ENCODE measurements at regions not wholly inside any gene's neighbourhood (a gene's known extent, or its start where the extent isn't known, plus 50 kb on each side); places are given as distances from the start of the nearest gene placed in this dataset.

- Histone ChIP-seq H3K4me3 (no peak overlapping the region), H3K27me3 (no peaks in the 10 kb centered on the region), H3K36me3 (no peaks in the 10 kb centered on the region), H3K4me1 (peaks cover 0 to 8% (median 4%) of the 10 kb centered on the region in 4 donors), H3K27ac (no peak overlapping the region), H3K9me3 (no peaks in the 10 kb centered on the region)
- intact Hi-C loops (cut with DNase I): no loop called here
- TF ChIP-seq EP300 (IDR thresholded peaks at IDR 0.05) (no peak), POLR2A (IDR thresholded peaks at IDR 0.05) (no peak), CTCF (IDR thresholded peaks at IDR 0.05) (no peak), POLR2AphosphoS5 (IDR thresholded peaks at IDR 0.05) (no peak)
- WGBS, 2 donors: 46 to 78% methylated on average over 2 of the region's 2 CpGs
- DNase-seq: no peak
These were observed 233.9 kb upstream of the CACNA2D1 start for GRCh38 chr7:82677493-82677892.

- intact Hi-C loops (cut with DNase I): no loop called here
- peaks cover 0 to 10% (median 8%) of the 10 kb centered on the region in 4 donors for H3K4me1 ChIP-seq
- WGBS, 2 donors: 65 to 74% methylated on average over 5 of the region's 5 CpGs
- no peak for TF ChIP-seq POLR2AphosphoS5 (IDR thresholded peaks at IDR 0.05)
- TF ChIP-seq POLR2A (IDR thresholded peaks at IDR 0.05): no peak
- no peak for TF ChIP-seq EP300 (IDR thresholded peaks at IDR 0.05)
- no peak for TF ChIP-seq CTCF (IDR thresholded peaks at IDR 0.05)
- no peak for DNase-seq
- H3K4me3 ChIP-seq: no peak overlapping the region
- H3K27me3 ChIP-seq: no peaks in the 10 kb centered on the region
- H3K27ac ChIP-seq: no peak overlapping the region
- H3K36me3 ChIP-seq: no peaks in the 10 kb centered on the region
- H3K9me3 ChIP-seq: no peaks in the 10 kb centered on the region
These were observed 233.3 kb upstream of the CACNA2D1 start for GRCh38 chr7:82676777-82677463.

- H3K4me3 ChIP-seq: no peak overlapping the region
- H3K36me3 ChIP-seq: no peaks in the 10 kb centered on the region
- intact Hi-C loops (cut with DNase I): no loop called here
- TF ChIP-seq CTCF (IDR thresholded peaks at IDR 0.05) (no peak), EP300 (IDR thresholded peaks at IDR 0.05) (no peak), POLR2A (IDR thresholded peaks at IDR 0.05) (no peak), POLR2AphosphoS5 (IDR thresholded peaks at IDR 0.05) (no peak)
- H3K27me3 ChIP-seq: no peaks in the 10 kb centered on the region
- H3K27ac ChIP-seq: no peak overlapping the region
- 78 to 81% methylated on average over 2 of the region's 2 CpGs for WGBS, 2 donors
- H3K4me1 ChIP-seq: peaks cover 0 to 17% (median 12%) of the 10 kb centered on the region in 4 donors
- no peaks in the 10 kb centered on the region for H3K9me3 ChIP-seq
- no peak for DNase-seq
These were observed 231.8 kb upstream of the CACNA2D1 start for GRCh38 chr7:82675396-82675795.

DNA sequence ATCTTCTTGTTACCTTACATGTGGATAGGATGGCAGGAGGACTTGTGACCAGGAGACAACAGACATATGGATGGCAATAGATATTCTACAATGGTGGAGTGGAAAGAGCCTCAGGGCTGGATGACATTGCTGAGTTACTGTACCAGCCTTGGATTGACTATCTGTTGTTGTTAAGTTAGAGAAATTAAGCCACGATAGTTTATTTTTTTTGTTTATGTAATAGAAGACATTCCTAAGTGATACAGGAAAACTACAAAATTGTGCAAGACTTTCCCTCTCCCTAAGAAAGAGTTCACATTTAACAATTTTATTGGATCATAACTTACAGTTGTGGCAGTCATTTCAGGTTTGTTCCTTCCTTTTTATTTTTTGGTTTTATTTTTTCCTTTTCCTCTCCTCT, 230.7 kb upstream of the CACNA2D1 start:
- WGBS, 2 donors: 49 to 76% methylated on average over 1 of the region's 1 CpG
- Histone ChIP-seq H3K9me3 (no peaks in the 10 kb centered on the region), H3K27me3 (no peaks in the 10 kb centered on the region), H3K4me3 (no peak overlapping the region), H3K27ac (no peak overlapping the region), H3K4me1 (peaks cover 0 to 17% (median 12%) of the 10 kb centered on the region in 4 donors), H3K36me3 (no peaks in the 10 kb centered on the region)
- DNase-seq: no peak
- intact Hi-C loops (cut with DNase I): no loop called here
- TF ChIP-seq EP300 (IDR thresholded peaks at IDR 0.05): no peak

DNA sequence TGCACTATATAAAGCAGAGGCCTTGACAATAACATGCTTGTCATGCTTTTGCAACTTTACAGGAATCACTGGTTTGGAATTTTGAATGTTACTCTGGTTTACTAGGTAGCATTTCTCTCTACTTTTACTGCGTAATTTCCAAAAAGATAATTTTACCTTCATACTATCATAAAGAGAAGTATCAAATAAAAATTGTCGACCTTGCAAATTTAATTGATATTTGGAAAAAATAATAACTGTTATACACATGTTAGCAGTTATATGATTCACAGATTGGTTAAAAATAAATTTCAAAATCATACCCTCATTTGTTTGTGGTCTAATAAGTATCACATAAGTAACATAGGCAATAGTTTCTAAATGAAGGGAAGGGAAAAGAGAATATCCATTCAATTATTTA, 228.5 kb upstream of the CACNA2D1 start:
- no peak overlapping the region for H3K4me3 ChIP-seq
- H3K27me3 ChIP-seq: no peaks in the 10 kb centered on the region
- no peak for DNase-seq
- no peak for TF ChIP-seq CTCF (IDR thresholded peaks at IDR 0.05)
- no peak for TF ChIP-seq POLR2AphosphoS5 (IDR thresholded peaks at IDR 0.05)
- TF ChIP-seq EP300 (IDR thresholded peaks at IDR 0.05): no peak
- no peak for TF ChIP-seq POLR2A (IDR thresholded peaks at IDR 0.05)
- no peaks in the 10 kb centered on the region for H3K36me3 ChIP-seq
- H3K27ac ChIP-seq: no peak overlapping the region
- intact Hi-C loops (cut with DNase I): no loop called here
- no peaks in the 10 kb centered on the region for H3K9me3 ChIP-seq
- WGBS, 2 donors: 92 to 93% methylated on average over 2 of the region's 2 CpGs
- peaks cover 0 to 26% (median 16%) of the 10 kb centered on the region in 4 donors for H3K4me1 ChIP-seq
